NB4 (cell line): ENCODE measurements at regions not wholly inside any gene's neighbourhood (a gene's known extent, or its start where the extent isn't known, plus 50 kb on each side); places are given as distances from the start of the nearest gene placed in this dataset.

Experiments used
- DNase-seq: peaks from one replicate; pipeline ENCODE4 v3.0.0; 2010; ENCODE audit warnings: low read depth
- H3K4me3 ChIP-seq: one replicate; pipeline ENCODE4 v1.5.1; 2011; ENCODE audit warnings: mild to moderate bottlenecking, low read depth, low read length, moderate library complexity
- CTCF ChIP-seq: IDR thresholded peaks from one replicate; pipeline ENCODE4 v1.5.1; 2012; ENCODE audit warnings: low read depth, low read length
- MYC ChIP-seq: IDR thresholded peaks from 2 replicates; pipeline ENCODE4 v1.6.1; 2011; ENCODE audit warnings: low read depth, low read length
- POLR2A ChIP-seq: IDR thresholded peaks from 2 replicates; pipeline ENCODE4 v1.6.1; 2011; ENCODE audit warnings: mild to moderate bottlenecking; ENCODE audit not compliant: insufficient read length; ENCODE audit errors: extremely low read depth
- TF ChIP-seq, protein P1 (sequence below): IDR thresholded peaks from 2 replicates; pipeline ENCODE4 v1.6.1; 2011; ENCODE audit warnings: low read depth, low read length

DNA sequence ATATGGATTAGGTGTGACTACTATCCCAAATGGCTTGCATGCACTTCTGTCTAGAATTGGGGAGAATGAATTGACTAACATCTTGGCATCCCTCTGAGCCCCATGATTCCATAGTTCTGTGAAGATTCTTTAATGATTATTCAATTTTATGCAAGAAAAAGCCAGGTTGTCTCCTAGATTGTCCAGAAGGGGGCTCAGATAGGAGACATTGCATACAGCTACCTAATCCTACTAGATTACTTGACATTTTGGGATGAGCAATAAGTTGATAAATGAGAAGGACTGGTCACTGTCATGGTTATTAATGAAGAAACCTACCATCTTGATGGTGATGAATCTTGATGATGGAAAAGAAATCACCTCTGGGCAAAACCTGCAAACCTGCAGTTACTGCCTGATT is 117.0 kb downstream of the CARTPT start:
- no peak overlapping the region for H3K4me3 ChIP-seq
- TF ChIP-seq, protein P1, sequence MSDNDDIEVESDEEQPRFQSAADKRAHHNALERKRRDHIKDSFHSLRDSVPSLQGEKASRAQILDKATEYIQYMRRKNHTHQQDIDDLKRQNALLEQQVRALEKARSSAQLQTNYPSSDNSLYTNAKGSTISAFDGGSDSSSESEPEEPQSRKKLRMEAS: no peak
- TF ChIP-seq CTCF: peak; percentile 4
- no peak for DNase-seq

- peak; percentile 65 for DNase-seq
- TF ChIP-seq, protein P1: peak; percentile 72
- no peak for TF ChIP-seq POLR2A
These were observed 117.6 kb downstream of the CARTPT start for GRCh38 chr5:71836559-71837112.

GRCh38 chr5:71838286-71838685 is 119.2 kb downstream of the CARTPT start:
- TF ChIP-seq CTCF (no peak), POLR2A (no peak), MYC (no peak)
- TF ChIP-seq, protein P1: no peak
- H3K4me3 ChIP-seq: no peak overlapping the region
- no peak for DNase-seq

More at GRCh38 chr5:71836559-71837112, 117.6 kb downstream of the CARTPT start:
- no peak overlapping the region for H3K4me3 ChIP-seq

GRCh38 chr5:71839096-71839884 is 120.2 kb downstream of the CARTPT start:
- DNase-seq: no peak
- H3K4me3 ChIP-seq: no peak overlapping the region
- TF ChIP-seq, protein P1: no peak
- TF ChIP-seq POLR2A (no peak), CTCF (no peak), MYC (no peak)

DNA sequence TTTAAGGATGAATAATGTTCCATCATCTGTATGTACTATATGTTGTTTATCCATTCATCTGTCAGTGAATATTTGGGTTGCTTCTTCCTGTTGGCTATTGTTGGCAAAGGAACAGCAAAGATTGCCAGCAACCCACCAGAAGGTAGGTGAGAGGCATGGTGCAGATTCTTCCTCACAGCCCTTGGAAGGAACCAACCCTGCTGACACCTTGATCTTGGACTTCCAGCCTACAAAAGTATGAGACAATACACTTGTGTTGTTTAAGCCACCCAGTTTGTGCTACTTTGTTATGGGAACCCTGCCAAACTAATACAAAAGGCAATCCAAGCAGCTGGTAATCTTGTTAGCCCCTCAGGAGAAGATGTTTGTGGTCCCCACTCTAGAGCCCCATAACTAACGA is 122.0 kb downstream of the CARTPT start:
- no peak for DNase-seq
- H3K4me3 ChIP-seq: no peak overlapping the region
- TF ChIP-seq POLR2A (no peak), MYC (no peak), CTCF (no peak)
- TF ChIP-seq, protein P1: no peak

- TF ChIP-seq MYC (no peak), CTCF (no peak), POLR2A (no peak)
- TF ChIP-seq, protein P1: no peak
- no peak for DNase-seq
- no peak overlapping the region for H3K4me3 ChIP-seq
These were observed 124.0 kb downstream of the CARTPT start for GRCh38 chr5:71843111-71843510.
